ENCODE measurements at regions not wholly inside any gene's neighbourhood (a gene's known extent, or its start where the extent isn't known, plus 50 kb on each side); places are given as distances from the start of the nearest gene placed in this dataset.

DNA sequence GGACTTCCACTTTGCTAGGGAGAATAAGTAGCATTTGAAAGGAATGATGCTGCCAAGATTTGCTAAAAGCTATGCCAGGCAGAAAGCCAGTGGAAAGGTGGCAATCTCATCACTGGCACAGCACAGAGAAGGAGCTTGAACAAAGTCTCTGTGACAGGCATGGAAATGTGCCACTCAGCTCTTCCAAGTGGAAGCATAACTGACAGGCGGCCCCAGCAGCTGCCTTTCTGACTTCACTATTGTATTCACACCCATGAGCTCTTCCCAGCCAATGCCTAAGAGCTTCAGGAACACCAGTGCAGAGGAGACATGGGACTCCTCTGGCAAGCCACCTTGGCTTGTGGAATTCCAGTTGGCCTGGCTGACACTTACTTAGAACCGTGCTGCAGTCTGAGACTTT lies 134.6 kb upstream of the REG3G start:
- TF ChIP-seq, protein P1, sequence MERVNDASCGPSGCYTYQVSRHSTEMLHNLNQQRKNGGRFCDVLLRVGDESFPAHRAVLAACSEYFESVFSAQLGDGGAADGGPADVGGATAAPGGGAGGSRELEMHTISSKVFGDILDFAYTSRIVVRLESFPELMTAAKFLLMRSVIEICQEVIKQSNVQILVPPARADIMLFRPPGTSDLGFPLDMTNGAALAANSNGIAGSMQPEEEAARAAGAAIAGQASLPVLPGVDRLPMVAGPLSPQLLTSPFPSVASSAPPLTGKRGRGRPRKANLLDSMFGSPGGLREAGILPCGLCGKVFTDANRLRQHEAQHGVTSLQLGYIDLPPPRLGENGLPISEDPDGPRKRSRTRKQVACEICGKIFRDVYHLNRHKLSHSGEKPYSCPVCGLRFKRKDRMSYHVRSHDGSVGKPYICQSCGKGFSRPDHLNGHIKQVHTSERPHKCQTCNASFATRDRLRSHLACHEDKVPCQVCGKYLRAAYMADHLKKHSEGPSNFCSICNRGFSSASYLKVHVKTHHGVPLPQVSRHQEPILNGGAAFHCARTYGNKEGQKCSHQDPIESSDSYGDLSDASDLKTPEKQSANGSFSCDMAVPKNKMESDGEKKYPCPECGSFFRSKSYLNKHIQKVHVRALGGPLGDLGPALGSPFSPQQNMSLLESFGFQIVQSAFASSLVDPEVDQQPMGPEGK (CRISPR knock-in tag; IDR thresholded peaks at IDR 0.05; ENCODE audit: borderline replicate concordance) = no peak
- TF ChIP-seq, protein P2, sequence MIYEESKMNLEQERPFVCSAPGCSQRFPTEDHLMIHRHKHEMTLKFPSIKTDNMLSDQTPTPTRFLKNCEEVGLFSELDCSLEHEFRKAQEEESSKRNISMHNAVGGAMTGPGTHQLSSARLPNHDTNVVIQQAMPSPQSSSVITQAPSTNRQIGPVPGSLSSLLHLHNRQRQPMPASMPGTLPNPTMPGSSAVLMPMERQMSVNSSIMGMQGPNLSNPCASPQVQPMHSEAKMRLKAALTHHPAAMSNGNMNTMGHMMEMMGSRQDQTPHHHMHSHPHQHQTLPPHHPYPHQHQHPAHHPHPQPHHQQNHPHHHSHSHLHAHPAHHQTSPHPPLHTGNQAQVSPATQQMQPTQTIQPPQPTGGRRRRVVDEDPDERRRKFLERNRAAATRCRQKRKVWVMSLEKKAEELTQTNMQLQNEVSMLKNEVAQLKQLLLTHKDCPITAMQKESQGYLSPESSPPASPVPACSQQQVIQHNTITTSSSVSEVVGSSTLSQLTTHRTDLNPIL (CRISPR knock-in tag; IDR thresholded peaks at IDR 0.05; ENCODE audit: low read depth) = no peak
- no peak for TF ChIP-seq TCF4 (CRISPR knock-in tag; IDR thresholded peaks at IDR 0.05; ENCODE audit: borderline replicate concordance)
- no peak for TF ChIP-seq GLIS3 (CRISPR knock-in tag; IDR thresholded peaks at IDR 0.05)
- no peak for TF ChIP-seq RARB (CRISPR knock-in tag; IDR thresholded peaks at IDR 0.05)
- TF ChIP-seq, protein P3, sequence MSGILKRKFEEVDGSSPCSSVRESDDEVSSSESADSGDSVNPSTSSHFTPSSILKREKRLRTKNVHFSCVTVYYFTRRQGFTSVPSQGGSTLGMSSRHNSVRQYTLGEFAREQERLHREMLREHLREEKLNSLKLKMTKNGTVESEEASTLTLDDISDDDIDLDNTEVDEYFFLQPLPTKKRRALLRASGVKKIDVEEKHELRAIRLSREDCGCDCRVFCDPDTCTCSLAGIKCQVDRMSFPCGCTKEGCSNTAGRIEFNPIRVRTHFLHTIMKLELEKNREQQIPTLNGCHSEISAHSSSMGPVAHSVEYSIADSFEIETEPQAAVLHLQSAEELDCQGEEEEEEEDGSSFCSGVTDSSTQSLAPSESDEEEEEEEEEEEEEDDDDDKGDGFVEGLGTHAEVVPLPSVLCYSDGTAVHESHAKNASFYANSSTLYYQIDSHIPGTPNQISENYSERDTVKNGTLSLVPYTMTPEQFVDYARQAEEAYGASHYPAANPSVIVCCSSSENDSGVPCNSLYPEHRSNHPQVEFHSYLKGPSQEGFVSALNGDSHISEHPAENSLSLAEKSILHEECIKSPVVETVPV (CRISPR knock-in tag; IDR thresholded peaks at IDR 0.05) = no peak
- no peak for TF ChIP-seq ZFP30 (CRISPR knock-in tag; IDR thresholded peaks at IDR 0.05)
- no peak for TF ChIP-seq ZFP3 (CRISPR knock-in tag; IDR thresholded peaks at IDR 0.05)
- TF ChIP-seq ZNF70 (CRISPR knock-in tag; IDR thresholded peaks at IDR 0.05) = no peak

Data from SK-N-SH treated with all-trans-retinoic acid at 6 μM for 48 hours (cell line).